Mammary epithelial cell (primary cell): ENCODE measurements at regions not wholly inside any gene's neighbourhood (a gene's known extent, or its start where the extent isn't known, plus 50 kb on each side); places are given as distances from the start of the nearest gene placed in this dataset.

ENCODE experiments used
- EZH2 ChIP-seq: IDR thresholded peaks from 2 replicates; pipeline ENCODE4 v1.6.1; 2012; ENCODE audit warnings: low read length, inconsistent platforms, borderline replicate concordance
- TF ChIP-seq, protein P1 (sequence below), 2 donors: IDR thresholded peaks in 1 of 2; conservative IDR thresholded peaks in 1 of 2; 2 replicates each; pipeline ENCODE4 v1.5.1; 2011 to 2012; ENCODE audit warnings: inconsistent platforms in 2 of 2, low read length in 2 of 2, mild to moderate bottlenecking in 2 of 2, control low read depth in 1 of 2, low read depth in 1 of 2; ENCODE audit not compliant: insufficient read depth in 1 of 2; ENCODE audit errors: extremely low read depth in 1 of 2

DNA sequence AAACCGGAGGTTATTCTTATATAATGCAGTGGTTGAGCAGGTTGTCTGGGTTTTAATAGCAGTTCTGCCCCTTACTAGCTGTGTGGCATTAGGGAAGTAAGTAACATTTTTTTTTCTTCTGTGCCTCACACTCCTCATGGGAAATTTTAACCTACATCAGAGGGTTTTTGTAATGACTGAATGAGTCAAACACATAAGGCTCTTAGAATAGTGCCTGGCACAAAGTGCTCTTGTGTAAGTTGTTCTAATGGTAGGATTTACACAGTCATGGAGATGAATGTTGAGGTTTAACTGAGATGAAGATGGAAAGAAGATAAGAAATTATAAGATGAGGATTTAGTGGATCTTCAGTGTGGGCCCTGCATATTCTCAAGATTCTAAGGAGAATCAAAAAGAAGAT lies 68.4 kb upstream of the PHIP start:
- TF ChIP-seq, protein P1, sequence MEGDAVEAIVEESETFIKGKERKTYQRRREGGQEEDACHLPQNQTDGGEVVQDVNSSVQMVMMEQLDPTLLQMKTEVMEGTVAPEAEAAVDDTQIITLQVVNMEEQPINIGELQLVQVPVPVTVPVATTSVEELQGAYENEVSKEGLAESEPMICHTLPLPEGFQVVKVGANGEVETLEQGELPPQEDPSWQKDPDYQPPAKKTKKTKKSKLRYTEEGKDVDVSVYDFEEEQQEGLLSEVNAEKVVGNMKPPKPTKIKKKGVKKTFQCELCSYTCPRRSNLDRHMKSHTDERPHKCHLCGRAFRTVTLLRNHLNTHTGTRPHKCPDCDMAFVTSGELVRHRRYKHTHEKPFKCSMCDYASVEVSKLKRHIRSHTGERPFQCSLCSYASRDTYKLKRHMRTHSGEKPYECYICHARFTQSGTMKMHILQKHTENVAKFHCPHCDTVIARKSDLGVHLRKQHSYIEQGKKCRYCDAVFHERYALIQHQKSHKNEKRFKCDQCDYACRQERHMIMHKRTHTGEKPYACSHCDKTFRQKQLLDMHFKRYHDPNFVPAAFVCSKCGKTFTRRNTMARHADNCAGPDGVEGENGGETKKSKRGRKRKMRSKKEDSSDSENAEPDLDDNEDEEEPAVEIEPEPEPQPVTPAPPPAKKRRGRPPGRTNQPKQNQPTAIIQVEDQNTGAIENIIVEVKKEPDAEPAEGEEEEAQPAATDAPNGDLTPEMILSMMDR (conservative IDR thresholded peaks at IDR 0.05 in 1 of 2, IDR thresholded peaks at IDR 0.05 in 1 of 2; ENCODE audit: extremely low read depth in 1 of 2, insufficient read depth in 1 of 2, low read depth in 1 of 2, low read length in 2 of 2): no peak
- no peak for TF ChIP-seq EZH2
